COLO668 (cell line): ENCODE measurements at regions not wholly inside any gene's neighbourhood (a gene's known extent, or its start where the extent isn't known, plus 50 kb on each side); places are given as distances from the start of the nearest gene placed in this dataset.

ENCODE experiments used
- DNase-seq: peaks from one replicate; lab custom pipeline; 2025; ENCODE audit not compliant: unreplicated experiment; lab: John Stamatoyannopoulos, UW

DNA sequence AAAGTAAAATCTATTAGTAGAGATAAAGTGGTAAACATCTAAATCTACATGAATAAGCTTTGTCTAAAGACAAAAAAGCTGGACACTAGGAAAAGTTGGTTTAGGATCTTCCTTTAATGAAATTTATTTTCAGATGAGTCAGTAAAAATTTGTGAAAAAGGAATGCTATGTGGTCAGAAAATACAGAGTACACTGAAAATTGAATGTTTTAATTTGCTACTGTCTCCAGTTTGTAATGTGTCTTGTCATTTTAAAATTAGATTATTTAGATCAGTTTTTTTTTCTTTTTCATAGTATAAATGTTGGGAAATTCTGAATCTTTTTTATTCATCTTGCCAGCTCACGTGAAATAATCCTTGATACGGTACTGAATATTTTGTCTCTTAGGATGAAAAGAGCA, 56.9 kb downstream of the SLITRK6 start:
- DNase-seq = no peak

DNA sequence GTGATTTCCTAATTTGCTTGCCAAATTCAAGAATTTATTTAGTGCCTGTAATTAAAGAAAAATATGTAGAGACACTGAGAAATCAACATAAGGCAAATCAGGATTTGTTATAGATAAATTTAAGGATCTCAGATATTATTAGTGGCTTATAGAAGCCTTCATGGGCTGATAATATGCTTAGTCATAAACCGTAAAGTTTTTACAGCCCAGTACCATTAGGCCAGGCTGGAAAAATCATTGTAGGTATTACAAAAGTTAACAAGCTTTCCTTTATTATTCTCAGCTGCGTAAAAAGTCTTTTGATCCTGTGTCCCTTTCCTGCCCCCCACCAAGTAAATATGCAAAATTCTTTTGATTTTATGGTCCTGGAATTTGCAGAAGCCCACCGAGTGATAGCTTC, 58.2 kb downstream of the SLITRK6 start:
- DNase-seq = no peak

DNA sequence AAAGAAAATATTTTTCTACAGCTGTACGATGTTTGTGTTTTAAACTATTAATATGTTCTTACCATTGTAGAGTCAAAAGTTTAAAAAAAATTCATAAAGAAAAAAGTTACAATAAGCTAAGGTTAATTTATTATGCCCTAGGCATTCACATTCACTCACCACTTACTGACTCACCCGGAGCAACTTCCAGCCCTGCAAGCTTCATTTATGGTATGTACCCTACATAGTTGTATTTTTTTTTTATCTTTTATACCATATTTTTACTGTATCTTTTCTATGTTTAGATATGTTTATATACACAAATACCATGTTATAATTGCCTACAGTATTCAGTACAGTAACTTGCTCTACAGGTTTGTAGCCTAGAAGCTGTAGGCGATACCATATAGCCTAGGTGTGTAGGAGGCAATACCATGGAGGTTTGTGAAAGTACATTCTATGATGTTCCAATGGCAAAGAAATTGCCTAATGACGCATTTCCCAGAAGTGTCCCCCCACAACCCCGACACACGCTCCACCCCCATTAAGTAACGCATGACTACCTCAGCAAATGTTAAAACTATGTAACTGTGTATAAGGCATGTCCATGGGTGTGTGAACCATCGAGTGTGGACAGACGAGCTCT, 60.4 kb downstream of the SLITRK6 start:
- no peak for DNase-seq

DNA sequence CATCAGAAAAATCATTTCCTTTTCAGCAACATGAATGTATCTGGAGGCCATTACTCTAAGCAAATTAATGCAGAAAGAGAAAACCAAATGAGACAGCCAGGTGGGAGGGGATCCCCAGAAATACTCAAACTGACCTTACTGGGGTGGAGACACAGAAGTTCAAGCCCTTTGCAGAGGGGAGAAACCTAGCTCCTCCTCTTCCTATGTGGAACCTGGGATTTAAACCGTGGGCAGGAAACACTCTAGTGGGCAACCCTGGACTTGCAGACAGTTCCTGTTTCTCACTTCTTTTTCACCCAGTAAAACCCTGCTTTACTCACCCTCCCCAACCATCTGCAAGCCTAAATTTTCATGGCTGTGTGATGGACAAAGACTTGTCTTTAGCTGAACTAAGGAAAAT, 61.3 kb downstream of the SLITRK6 start:
- DNase-seq = no peak

DNA sequence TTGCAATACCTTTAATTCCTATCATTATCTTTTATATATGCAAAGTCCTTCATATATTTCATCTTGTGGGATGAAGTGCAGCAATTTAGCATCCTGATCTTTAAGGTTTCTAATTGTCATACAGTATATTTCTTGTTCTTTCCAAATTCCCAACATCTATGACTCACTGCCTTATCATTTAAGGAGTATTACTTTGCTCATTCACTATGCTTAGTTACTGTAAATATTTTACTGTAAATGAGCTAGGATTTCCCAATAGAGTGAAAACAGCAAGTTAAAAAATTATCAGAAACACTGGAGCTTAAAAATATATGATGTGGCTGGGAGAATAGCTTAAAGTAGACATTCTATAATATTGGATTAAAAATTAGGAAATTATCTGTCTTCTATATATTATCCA, 69.9 kb downstream of the SLITRK6 start:
- DNase-seq = no peak

DNA sequence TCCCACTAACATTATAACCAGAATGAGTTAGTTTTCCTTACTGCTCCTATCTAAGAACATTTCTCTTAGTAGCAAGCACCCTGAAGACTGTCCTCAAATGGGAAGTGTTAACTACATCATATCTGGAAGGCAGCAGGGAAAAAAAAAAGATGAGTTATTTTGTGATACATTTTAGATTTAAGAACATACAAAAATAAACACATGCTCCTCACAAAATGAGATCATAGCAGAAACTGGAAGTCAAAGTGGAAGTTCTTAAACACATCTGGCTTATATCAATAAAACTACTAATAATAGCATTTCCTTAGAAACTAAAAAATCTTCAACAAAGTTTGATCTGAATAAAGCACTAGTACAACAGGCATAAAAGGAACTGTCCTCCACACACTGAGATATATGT, 70.4 kb downstream of the SLITRK6 start:
- DNase-seq = no peak

DNA sequence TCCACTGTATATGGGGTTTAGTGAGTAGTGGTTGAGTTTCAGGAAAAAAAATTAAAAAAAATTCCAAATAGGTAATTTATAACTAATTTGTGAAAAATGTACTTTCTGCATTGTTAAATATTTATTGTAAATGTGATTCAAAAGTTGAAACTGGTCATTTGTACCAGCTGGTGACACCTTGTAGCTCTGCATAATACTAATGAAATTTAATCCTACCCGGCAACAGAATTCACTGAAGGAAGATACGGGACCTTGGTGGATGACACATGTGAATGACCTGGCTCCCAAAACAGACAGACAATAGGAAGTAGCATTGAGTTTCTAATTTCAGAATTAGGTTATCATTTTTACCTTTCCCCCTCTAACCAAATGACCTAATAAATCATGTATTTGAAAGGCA, 73.8 kb downstream of the SLITRK6 start:
- DNase-seq = peak; percentile 40

DNA sequence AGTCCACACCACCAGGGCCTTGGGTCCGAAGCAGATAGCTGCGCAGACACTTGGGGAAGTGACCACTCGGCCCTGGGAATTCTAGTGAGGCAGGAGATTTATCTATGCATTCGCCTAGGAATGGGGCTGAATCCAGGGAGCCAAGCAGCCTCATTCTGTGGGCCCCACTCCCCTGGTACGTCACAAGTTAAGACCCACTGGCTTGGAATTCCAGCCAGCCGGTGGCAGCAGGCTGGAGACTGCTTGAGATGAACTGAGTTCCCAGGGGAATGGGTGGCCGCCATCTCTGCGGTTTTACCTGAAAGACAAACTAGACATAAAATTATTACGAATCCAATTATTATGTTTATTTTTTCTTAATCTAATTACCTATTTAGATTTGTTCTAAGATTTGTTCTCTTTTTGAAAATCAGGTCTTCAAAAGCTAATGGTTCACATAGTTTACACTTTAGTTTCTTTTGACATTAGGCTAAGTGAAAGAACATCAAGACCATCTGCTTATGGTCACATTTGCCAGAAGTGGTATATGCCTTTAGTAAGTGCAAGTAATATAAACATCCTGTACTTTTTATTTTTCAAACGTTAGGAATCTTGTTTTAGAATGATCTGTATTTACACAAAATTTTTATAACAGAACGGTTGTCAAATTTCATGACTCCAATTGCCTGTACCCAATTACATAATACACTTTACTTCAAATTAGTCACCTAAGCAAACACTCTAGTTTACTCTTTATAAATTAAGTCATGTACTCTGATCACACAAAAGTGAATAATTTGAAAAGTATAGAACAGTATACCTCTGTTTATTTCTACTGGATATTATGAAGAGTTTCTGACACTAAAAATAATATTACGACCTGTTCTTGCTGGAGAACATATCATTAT, 74.4 kb downstream of the SLITRK6 start:
- peak; percentile 61 for DNase-seq

DNA sequence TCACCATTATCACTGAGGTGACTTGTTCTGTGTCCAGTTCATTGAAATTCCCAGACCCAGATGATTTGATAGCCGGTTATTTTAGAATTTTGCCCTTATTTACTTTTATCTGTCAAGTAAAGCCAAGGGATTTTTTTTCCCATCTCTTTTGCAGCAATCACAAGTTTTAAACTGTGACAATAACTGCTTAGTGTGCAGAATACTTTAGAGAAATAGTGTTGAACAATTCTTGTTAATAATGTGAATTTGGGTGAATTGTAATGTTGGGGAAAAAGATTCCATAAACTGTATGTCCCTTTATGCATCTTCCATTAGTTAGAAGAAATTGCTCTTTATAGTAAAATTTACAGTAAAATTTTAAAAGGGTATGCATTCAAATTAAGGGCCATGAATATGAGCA, 79.5 kb downstream of the SLITRK6 start:
- no peak for DNase-seq

DNA sequence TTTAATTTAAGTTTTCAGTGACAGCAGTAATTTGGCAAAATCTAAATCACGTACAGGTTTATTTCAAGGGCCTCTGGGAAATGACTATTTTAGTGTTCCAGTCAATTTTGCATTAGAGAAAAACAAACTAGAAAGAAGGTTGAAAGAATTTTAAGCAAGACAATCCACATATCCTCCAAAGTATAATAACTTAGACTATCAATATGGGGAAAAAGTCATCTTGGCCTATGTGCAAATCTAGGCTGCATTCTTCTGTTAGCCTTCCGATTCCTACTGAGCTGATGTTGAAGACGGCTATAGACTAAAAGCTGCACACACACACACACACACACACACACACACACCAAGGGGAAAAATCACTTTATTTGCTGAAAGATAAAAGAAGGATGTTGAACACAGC, 81.3 kb downstream of the SLITRK6 start:
- no peak for DNase-seq

DNA sequence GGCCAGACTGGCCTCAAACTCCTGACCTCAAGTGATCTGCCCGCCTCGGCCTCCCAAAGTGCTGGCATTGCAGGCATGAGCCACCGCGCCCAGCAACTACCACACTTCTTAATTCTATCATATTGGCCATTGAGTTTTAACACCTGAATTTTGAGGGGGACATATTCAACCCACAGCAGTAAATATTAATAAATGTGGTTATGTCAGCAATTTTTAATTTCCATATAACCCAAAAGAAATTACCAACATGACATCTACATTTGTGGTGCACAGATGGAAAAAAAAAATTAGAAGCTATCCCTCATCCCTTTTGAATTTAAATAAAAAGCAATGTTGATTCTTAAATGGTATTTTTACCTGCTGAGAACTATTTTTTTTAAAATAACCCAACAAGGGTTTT, 88.7 kb downstream of the SLITRK6 start:
- no peak for DNase-seq

DNA sequence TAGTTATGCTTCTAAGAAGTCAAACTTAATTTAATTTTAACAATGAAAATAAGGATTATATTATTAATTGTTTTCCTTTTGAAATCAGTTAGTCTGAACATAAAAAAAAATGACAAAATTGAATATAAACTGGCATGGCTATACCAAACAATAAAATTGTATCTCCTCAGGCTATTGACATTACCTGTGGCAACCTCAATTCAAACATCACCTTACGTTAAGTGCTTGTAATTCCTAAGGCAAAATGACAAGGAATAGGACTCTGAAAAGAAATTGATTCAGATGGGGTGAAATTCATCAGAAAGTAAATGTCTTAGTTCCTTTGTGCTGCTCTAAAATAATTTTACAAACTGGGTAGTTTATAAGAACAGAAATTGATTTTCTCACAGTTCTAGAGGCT, 89.5 kb downstream of the SLITRK6 start:
- no peak for DNase-seq

DNA sequence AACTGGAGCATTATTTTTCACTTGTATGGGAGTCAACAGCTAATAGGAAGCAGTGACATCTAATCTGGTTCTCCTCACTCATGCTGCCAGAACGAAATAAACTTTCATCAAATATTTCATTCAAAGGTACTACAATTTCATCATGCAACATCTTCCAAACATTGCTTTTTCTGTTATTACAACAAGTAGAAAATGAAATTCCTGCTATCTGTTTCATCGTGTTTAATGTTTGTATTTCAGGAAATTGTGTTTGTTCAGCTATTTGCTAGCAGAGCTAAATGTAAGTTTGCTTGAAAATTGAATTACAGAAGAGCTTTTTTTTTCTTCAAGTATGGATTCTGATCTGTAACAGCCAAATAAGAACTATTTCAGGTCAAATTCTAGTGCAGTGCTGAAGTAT, 90.1 kb downstream of the SLITRK6 start:
- DNase-seq = no peak

DNA sequence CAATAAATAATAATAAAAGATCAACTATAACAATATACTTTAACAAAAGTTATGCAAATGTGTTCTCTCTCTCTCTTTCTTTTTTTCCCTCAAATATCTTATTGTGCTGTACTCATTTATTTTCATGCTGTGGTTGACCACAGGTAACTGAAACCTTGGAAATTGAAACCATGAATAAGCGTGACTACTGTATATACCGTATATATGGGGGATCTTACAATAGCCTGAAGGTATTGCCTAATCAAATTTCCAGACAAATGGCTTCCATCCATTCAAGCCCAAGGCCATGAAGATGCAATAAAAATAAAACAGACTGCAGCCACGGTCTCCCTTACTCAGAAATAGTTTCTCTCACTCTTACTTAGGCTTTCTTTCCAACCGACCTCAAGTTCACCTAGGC, 98.3 kb downstream of the SLITRK6 start:
- DNase-seq = no peak

DNA sequence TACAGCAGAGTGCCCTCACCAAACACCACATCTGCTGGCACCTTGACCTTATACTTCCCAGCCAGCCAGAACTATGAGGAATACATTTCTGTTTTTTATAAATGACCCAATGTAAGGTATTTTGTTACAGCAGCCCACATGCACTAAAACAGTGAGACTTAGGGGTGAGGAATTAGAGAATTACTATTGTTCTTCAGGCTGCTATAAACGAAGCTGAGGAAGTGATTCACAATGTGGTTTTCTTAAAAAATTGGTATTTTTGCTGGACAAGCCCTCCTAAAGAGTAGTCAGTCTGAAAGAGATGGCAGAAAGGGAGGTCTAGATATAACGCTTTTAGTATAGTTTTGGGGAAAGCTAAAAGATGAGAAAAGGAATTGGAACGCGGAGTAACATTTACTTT, 101.0 kb downstream of the SLITRK6 start:
- no peak for DNase-seq

DNA sequence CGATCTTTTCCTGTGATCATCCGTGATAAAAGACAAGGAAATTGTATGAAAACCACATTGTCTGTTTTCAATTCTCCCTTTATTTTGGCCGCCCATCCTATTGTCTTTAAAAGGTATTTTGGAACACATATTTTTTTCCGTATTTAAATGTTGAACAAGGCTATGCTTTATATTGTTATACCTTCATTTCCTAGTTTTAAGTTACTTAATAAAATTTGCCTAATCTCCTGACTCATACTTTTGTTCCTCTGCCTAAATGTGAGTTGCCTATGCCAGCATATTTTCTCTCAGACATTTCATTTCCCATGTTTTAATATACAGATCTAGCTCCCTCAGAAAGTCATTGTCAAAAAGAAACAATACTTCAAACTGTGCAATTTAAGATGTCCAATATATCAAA, 104.2 kb downstream of the SLITRK6 start:
- DNase-seq = no peak

DNA sequence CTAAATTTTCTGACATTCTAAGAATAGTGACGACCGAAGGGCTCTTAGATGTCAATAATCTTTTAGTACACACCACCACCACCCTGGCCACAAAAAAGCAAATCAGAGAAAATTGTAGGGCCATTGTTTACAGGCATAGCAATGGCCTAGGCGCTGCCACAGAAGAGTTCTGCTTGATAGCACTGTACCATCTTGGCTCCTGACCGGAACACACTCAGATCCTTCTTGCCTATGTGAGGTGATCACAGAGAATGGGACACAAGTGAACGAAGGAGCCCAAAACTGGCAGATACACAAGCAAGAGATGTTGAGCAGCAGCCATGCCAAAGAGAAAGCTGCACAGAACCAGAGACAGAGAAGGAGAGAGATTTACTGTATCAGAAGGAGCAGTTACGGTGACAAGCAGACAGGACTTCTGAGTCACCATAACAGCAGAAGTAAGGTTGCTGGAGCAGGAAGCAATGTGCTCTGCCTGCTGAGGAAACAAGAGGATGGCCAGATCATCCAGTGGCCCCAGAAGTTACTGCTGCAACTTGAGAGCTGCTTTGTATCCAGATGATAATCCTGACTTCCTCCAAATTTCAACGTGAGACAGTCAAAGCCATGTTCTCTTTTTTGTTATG, 105.2 kb downstream of the SLITRK6 start:
- DNase-seq = no peak

DNA sequence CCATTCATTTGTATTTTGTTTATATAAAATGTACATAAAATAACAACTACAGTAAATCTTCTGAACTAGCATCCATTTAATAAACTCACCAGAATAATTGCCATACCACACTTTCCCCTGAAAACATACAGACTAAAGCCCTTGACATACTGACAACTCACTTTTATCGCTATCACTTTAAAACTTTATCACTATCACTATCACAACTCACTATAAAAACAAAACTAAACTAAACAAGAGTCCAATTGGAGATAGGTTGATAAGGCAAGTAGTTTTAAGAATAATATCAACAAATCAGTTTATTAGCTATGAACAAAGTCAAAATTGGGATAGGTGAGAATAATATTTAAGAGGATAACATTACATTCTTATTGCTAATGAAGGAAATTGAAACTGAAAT, 108.9 kb downstream of the SLITRK6 start:
- DNase-seq = no peak

DNA sequence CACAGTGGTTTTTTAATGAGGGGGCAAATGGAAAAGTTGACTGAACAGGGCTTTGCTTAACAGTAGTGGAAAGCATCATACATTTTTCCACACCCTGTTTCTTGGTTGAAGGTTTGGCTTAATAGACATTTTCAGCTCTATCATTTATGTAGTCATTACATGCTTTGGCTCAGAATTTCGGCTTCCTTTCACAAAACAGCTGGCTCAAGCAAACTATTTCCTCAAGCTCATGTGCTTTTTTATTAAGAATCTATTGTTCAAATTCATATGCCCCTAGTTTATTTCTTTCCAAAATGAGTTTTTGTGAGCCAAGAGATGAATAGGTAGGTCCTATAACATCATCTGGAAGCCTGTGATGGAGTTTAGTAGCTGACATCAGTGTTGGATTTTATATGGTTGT, 113.8 kb downstream of the SLITRK6 start:
- no peak for DNase-seq

DNA sequence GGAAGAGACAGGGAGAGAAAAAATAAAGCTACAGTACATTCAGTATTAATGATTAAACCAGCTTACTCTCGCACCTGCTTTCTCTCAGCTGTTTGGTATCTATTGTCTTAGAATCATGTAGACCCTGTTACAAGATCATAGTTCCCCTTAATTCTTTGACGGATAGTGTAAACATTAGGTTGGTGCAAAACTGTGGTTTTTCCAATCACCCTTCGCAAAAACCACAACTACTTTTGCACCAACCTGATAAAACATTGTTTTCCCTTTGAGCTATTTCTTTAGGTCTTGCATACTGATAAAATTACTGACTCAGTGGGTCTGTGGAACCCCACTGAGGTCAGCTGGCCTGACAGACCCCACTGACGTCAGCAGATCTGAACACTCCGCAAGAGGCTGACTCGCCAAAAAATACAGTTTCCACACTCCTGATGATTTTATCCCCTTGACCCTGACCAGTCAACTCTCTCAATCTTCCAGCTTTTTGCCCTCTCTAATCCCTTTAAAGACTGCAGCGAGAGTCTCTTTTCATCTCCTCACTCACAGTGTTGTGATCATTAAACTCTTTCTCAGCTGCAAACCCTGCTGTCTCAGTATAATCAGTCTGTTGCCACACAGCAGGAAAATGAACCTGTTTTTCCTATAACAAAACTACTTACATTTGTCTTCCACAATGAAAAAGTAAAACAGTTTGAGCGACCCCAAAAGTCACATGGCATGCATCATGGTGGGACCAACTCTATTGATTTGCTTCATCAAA, 123.9 kb downstream of the SLITRK6 start:
- no peak for DNase-seq

DNA sequence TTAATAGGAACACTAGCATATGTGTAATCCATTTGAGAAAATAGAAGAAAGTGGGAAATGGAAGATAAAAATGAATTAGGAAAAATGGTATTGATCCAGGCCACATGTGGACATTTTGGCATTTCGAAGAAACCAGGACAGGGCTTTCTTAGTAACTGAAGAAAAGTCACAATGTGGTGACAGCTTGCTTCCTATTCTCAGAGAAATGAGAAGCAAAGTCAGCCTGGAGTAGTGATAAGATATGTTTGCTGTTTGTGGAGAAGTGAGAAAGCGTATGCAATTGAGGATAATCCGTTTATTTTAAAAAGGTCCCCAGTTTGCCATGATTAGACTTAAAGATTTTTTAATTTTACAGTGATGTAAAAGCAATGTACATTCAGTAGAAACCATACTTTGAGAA, 127.9 kb downstream of the SLITRK6 start:
- no peak for DNase-seq

DNA sequence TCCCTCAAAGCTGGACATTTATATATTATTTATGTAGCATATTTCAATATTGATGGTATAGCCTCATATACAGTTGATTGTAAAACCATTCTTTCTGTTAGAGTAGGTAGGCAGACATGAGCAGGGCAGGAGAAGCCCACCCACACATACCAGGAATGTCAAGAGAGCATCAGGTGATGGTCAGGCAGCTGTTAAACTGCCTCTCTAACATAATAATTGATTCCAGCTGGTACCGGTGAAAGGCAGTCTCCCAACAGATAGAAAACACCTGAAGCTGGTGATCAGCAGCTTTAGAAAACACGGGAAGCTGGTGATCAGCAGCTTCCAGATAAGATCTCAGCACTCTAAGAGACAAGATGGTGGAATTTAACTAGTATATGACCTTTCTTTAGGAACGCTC, 132.9 kb downstream of the SLITRK6 start:
- no peak for DNase-seq
